ENCODE measurements at regions not wholly inside any gene's neighbourhood (a gene's known extent, or its start where the extent isn't known, plus 50 kb on each side); places are given as distances from the start of the nearest gene placed in this dataset.

- H3K36me3 ChIP-seq (ENCODE audit: control insufficient read depth, insufficient read depth, low read length), result no peaks in the 10 kb centered on the region
- no peak for ATAC-seq
- intact Hi-C loops (cut with micrococcal nuclease), result no loop called here
- no peaks in the 10 kb centered on the region for H3K9me3 ChIP-seq (ENCODE audit: control insufficient read depth, insufficient read depth, low read length)
- no peaks in the 10 kb centered on the region for H3K36me3 Mint-ChIP-seq
- H3K4me1 ChIP-seq (ENCODE audit: control insufficient read depth, insufficient read depth, low read length), result peaks cover 7% of the 10 kb centered on the region
- no peaks in the 10 kb centered on the region for H3K9me3 Mint-ChIP-seq
- no peak overlapping the region for H3K4me3 ChIP-seq (ENCODE audit: low read length)
- no peaks in the 10 kb centered on the region for H3K27me3 ChIP-seq (ENCODE audit: control insufficient read depth, insufficient read depth, low read length)
- H3K4me1 Mint-ChIP-seq, result peaks cover 24 to 26% of the 10 kb centered on the region in 2 donors
- no peak overlapping the region for H3K4me3 Mint-ChIP-seq
- peak in 1 of 2 donors; percentile 27 for DNase-seq
- H3K27ac Mint-ChIP-seq, result no peak overlapping the region
- no peak overlapping the region for H3K27ac ChIP-seq (ENCODE audit: low read length)
- 50% methylated on average over 7 of the region's 7 CpGs for WGBS (ENCODE audit: insufficient coverage)
- no peak for TF ChIP-seq CTCF (IDR thresholded peaks at IDR 0.05)
- H3K27me3 Mint-ChIP-seq (ENCODE audit: low read depth in 2 of 2), result peaks cover 0 to 4% of the 10 kb centered on the region in 2 donors
These were observed 553.9 kb downstream of the VRK1 start for GRCh38 chr14:97350894-97351731.

- peaks cover 0 to 5% of the 10 kb centered on the region in 2 donors for H3K27me3 Mint-ChIP-seq (ENCODE audit: low read depth in 2 of 2)
- Histone ChIP-seq H3K9me3 (ENCODE audit: control insufficient read depth, insufficient read depth, low read length) (no peaks in the 10 kb centered on the region), H3K36me3 (ENCODE audit: control insufficient read depth, insufficient read depth, low read length) (no peaks in the 10 kb centered on the region), H3K4me3 (ENCODE audit: low read length) (no peak overlapping the region), H3K4me1 (ENCODE audit: control insufficient read depth, insufficient read depth, low read length) (peaks cover 7% of the 10 kb centered on the region), H3K27me3 (ENCODE audit: control insufficient read depth, insufficient read depth, low read length) (no peaks in the 10 kb centered on the region), H3K27ac (ENCODE audit: low read length) (no peak overlapping the region)
- no peak overlapping the region for H3K4me3 Mint-ChIP-seq
- TF ChIP-seq CTCF (IDR thresholded peaks at IDR 0.05), result no peak
- H3K4me1 Mint-ChIP-seq, result peaks cover 24 to 33% of the 10 kb centered on the region in 2 donors
- H3K9me3 Mint-ChIP-seq, result no peaks in the 10 kb centered on the region
- H3K27ac Mint-ChIP-seq, result no peak overlapping the region
- no peaks in the 10 kb centered on the region for H3K36me3 Mint-ChIP-seq
- WGBS (ENCODE audit: insufficient coverage), result 92% methylated on average over 5 of the region's 5 CpGs
- DNase-seq (no peak), ATAC-seq (no peak)
- intact Hi-C loops (cut with micrococcal nuclease), result no loop called here
These were observed 555.9 kb downstream of the VRK1 start for GRCh38 chr14:97353102-97353501.

DNA sequence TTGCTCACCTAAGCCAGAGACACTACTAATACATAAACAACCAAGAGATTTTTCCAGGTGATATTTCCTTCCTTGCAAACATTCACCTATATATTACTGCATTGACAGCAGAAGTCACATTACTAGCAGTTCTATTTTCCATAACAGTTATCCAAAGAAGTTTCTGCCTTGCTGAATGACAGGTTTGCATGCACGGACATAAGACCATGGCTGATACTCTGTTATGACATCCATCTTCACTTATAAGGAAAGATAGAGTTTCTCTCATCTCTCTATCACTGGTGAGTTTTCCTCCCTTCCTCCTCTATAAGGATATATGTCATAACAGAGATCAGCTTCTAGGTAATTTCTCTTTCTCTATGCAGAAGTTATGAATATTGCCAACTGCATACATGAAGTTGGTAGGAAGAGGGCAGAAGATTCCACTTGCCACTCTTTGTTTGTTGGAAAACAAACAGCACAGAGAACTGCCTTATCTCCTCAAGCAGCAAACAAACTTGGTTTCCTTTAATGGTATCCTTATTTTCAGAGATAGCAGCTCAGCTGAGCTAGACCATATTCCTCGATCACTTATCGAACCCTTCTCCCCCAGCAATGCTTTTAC lies 557.0 kb downstream of the VRK1 start:
- no peak overlapping the region for H3K27ac Mint-ChIP-seq
- no peak overlapping the region for H3K4me3 Mint-ChIP-seq
- H3K9me3 ChIP-seq (ENCODE audit: control insufficient read depth, insufficient read depth, low read length), result no peaks in the 10 kb centered on the region
- peaks cover 7% of the 10 kb centered on the region for H3K4me1 ChIP-seq (ENCODE audit: control insufficient read depth, insufficient read depth, low read length)
- H3K27me3 ChIP-seq (ENCODE audit: control insufficient read depth, insufficient read depth, low read length), result no peaks in the 10 kb centered on the region
- intact Hi-C loops (cut with micrococcal nuclease), result no loop called here
- WGBS (ENCODE audit: insufficient coverage), result 44% methylated on average over 2 of the region's 3 CpGs
- H3K27ac ChIP-seq (ENCODE audit: low read length), result no peak overlapping the region
- peaks cover 24 to 33% of the 10 kb centered on the region in 2 donors for H3K4me1 Mint-ChIP-seq
- no peak for TF ChIP-seq CTCF (IDR thresholded peaks at IDR 0.05)
- ATAC-seq (no peak), DNase-seq (no peak)
- H3K9me3 Mint-ChIP-seq, result no peaks in the 10 kb centered on the region
- H3K27me3 Mint-ChIP-seq (ENCODE audit: low read depth in 2 of 2), result peaks cover 0 to 5% of the 10 kb centered on the region in 2 donors
- no peak overlapping the region for H3K4me3 ChIP-seq (ENCODE audit: low read length)
- no peaks in the 10 kb centered on the region for H3K36me3 ChIP-seq (ENCODE audit: control insufficient read depth, insufficient read depth, low read length)
- H3K36me3 Mint-ChIP-seq, result no peaks in the 10 kb centered on the region
